Endothelial cell of umbilical vein (primary cell): ENCODE measurements at regions not wholly inside any gene's neighbourhood (a gene's known extent, or its start where the extent isn't known, plus 50 kb on each side); places are given as distances from the start of the nearest gene placed in this dataset.

ENCODE experiments used
- BruUV-seq: library from RNA; stranded (reverse); fragments of 400-500 nt; replicated peaks from 2 replicates; lab custom pipeline; 2021; lab: Mats Ljungman, UMichigan
- CTCF ChIA-PET: fragments of 300-600, 350-600 bp; sonication (Branson Sonifier 250); formaldehyde crosslinking; loops from one replicate; lab custom pipeline; 2021; ENCODE audit warnings: antibody characterized with exemption, inconsistent platforms; lab: Charles Lee
- POLR2A ChIA-PET: fragments of 300-600, 350-600 bp; sonication (Branson Sonifier 250); formaldehyde crosslinking; loops from one replicate; lab custom pipeline; 2021; ENCODE audit warnings: antibody characterized with exemption, inconsistent platforms; lab: Charles Lee
- DNase-seq: peaks from one replicate; pipeline ENCODE4 v3.0.0-alpha.2; 2011; ENCODE audit warnings: low read depth, low spot score
- FAIRE-seq: peaks from 2 replicates; lab custom pipeline; 2011; peaks lifted over from hg19 to GRCh38; lab: Jason Lieb, UNC
- H2AFZ ChIP-seq: 2 replicates; pipeline ENCODE4 v1.6.0; 2012; ENCODE audit warnings: low read depth, low read length, control low read depth, inconsistent platforms
- H3K27ac ChIP-seq: 2 replicates; pipeline ENCODE4 v1.5.1; 2011; ENCODE audit warnings: low read depth, mild to moderate bottlenecking, control low read depth, low read length, moderate library complexity; ENCODE audit not compliant: insufficient read depth
- H3K27me3 ChIP-seq, 2 experiments: 2 replicates each; pipeline versions ENCODE4 v1.6.0 to v1.6.1; 2011; ENCODE audit warnings: low read length in 2 of 2, mixed read lengths in 1 of 2; ENCODE audit not compliant: control insufficient read depth in 2 of 2, insufficient read depth in 2 of 2
- H3K36me3 ChIP-seq, 2 experiments: 2 replicates in 1 of 2; 3 replicates in 1 of 2; pipeline ENCODE4 v1.5.1; 2011; ENCODE audit warnings: low read length in 2 of 2, mild to moderate bottlenecking in 1 of 2, moderate library complexity in 1 of 2; ENCODE audit not compliant: control insufficient read depth in 2 of 2, insufficient read depth in 2 of 2; ENCODE audit errors: extremely low read depth in 1 of 2
- H3K4me1 ChIP-seq: 3 replicates; pipeline ENCODE4 v1.5.1; 2011; ENCODE audit warnings: mild to moderate bottlenecking, low read length; ENCODE audit not compliant: control insufficient read depth, insufficient read depth; ENCODE audit errors: extremely low read depth
- H3K4me2 ChIP-seq: 2 replicates; pipeline ENCODE4 v1.6.1; 2011; ENCODE audit warnings: low read length, control low read depth, mixed read lengths; ENCODE audit not compliant: insufficient read depth
- H3K4me3 ChIP-seq, 3 experiments: fragments of 200-600 bp in 1 of 3; sonication (generic), shearing (Covaris generic) in 1 of 3; replicated peaks in 1 of 3; 2 replicates each; pipeline ENCODE4 v1.5.1; 2011 to 2016; ENCODE audit warnings: control low read depth in 3 of 3, low read length in 3 of 3, mild to moderate bottlenecking in 2 of 3, inconsistent platforms in 1 of 3, low read depth in 1 of 3, moderate library complexity in 1 of 3; ENCODE audit not compliant: insufficient read depth in 1 of 3
- H3K79me2 ChIP-seq: 2 replicates; pipeline ENCODE4 v1.6.0; 2012; ENCODE audit warnings: low read length, inconsistent platforms; ENCODE audit not compliant: control insufficient read depth, insufficient read depth
- H3K9ac ChIP-seq: replicated peaks from 2 replicates; pipeline ENCODE3; 2011; ENCODE audit warnings: low read length, control low read depth; ENCODE audit not compliant: insufficient read depth; ENCODE audit errors: extremely low read depth
- H3K9me1 ChIP-seq: replicated peaks from 3 replicates; pipeline ENCODE4 v1.6.0; 2011; ENCODE audit warnings: mild to moderate bottlenecking, low read length; ENCODE audit not compliant: control insufficient read depth, insufficient read depth; ENCODE audit errors: extremely low read depth
- H3K9me3 ChIP-seq: replicated peaks from 2 replicates; pipeline ENCODE4 v1.5.1; 2012; ENCODE audit warnings: low read length, inconsistent platforms; ENCODE audit not compliant: control insufficient read depth, insufficient read depth
- H4K20me1 ChIP-seq: replicated peaks from 2 replicates; pipeline ENCODE3; 2011; ENCODE audit warnings: mild to moderate bottlenecking, low read length; ENCODE audit not compliant: control insufficient read depth, insufficient read depth; ENCODE audit errors: extremely low read depth
- EZH2 ChIP-seq: IDR thresholded peaks from 2 replicates; pipeline ENCODE4 v1.6.1; 2012; ENCODE audit warnings: borderline replicate concordance, low read depth, mild to moderate bottlenecking, moderate library complexity, low read length, inconsistent platforms; ENCODE audit not compliant: severe bottlenecking
- FOS ChIP-seq: IDR thresholded peaks from 2 replicates; pipeline ENCODE4 v1.6.1; 2011; ENCODE audit warnings: mild to moderate bottlenecking, low read length, moderate library complexity, borderline replicate concordance; ENCODE audit not compliant: insufficient read depth
- GATA2 ChIP-seq: IDR thresholded peaks from 2 replicates; pipeline ENCODE4 v1.7.0; 2011; ENCODE audit warnings: low read depth, mild to moderate bottlenecking, moderate library complexity, mixed read lengths, low read length; ENCODE audit not compliant: insufficient read length, insufficient read depth
- JUN ChIP-seq: IDR thresholded peaks from 2 replicates; pipeline ENCODE4 v1.6.1; 2011; ENCODE audit warnings: borderline replicate concordance, low read depth; ENCODE audit not compliant: insufficient read length, insufficient read depth
- MAX ChIP-seq: IDR thresholded peaks from 2 replicates; pipeline ENCODE4 v1.6.1; 2011; ENCODE audit not compliant: insufficient read depth, insufficient read length
- MYC ChIP-seq: IDR thresholded peaks from one replicate; pipeline ENCODE4 v1.6.1; 2011; ENCODE audit warnings: mild to moderate bottlenecking, low read depth, low read length
- POLR2A ChIP-seq: IDR thresholded peaks from 2 replicates; pipeline ENCODE4 v1.6.1; 2012; ENCODE audit warnings: low read depth, mild to moderate bottlenecking, control low read depth, low read length
- POLR2AphosphoS5 ChIP-seq: IDR thresholded peaks from 2 replicates; pipeline ENCODE4 v1.6.1; 2012; ENCODE audit warnings: low read depth, mild to moderate bottlenecking, control low read depth, low read length, moderate library complexity; ENCODE audit not compliant: insufficient read depth
- dilution Hi-C: fragments of 300-500 bp; cut with MboI; formaldehyde crosslinking; loops from one replicate; pipeline ENCODE4 v1.15.0; 2019; ENCODE audit warnings: low sequenced_read_pairs; ENCODE audit not compliant: extremely low pct_ligation_motif_present
- intact Hi-C: fragments of 100-400 bp; cut with micrococcal nuclease; formaldehyde crosslinking; loops from one replicate; pipeline ENCODE4 v1.10.0; 2022
- TF ChIP-seq, protein P1 (sequence below), 2 donors: IDR thresholded peaks; 1 replicate in 1 of 2; 2 replicates in 1 of 2; pipeline ENCODE4 v1.5.1; 2011; ENCODE audit warnings: low read length in 2 of 2, mild to moderate bottlenecking in 2 of 2, moderate library complexity in 2 of 2, control low read depth in 1 of 2, inconsistent platforms in 1 of 2, low read depth in 1 of 2; ENCODE audit not compliant: insufficient read depth in 1 of 2; ENCODE audit errors: extremely low read depth in 1 of 2

DNA sequence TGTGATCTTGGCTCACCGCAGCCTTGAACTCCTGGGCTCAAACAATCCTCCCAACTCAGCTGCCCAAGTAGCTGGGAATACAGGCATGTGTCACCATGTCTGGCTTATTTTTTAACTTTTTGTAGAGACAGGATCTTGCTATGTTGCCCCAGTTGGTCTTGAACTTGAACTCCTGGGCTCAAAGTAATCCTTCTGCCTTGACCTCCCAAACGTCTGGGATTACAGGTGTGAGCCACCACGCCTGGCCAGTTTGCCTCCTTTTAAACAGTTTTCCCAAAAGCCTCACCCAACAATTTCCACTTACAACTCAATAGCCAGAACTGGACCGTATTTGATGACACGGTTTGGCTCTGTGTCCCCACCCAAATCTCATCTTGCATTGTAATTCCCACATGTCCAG lies 85.4 kb upstream of the FOXN2 start:
- H3K9me1 ChIP-seq: no peaks in the 10 kb centered on the region
- no peaks in the 10 kb centered on the region for H3K9me3 ChIP-seq
- H3K27ac ChIP-seq: no peak overlapping the region
- dilution Hi-C loops (no loop called here), intact Hi-C loops (no loop called here)
- H3K4me3 ChIP-seq: no peak overlapping the region
- TF ChIP-seq POLR2AphosphoS5 (no peak), MYC (no peak), JUN (no peak), MAX (no peak), POLR2A (no peak), GATA2 (no peak)
- TF ChIP-seq, protein P1, sequence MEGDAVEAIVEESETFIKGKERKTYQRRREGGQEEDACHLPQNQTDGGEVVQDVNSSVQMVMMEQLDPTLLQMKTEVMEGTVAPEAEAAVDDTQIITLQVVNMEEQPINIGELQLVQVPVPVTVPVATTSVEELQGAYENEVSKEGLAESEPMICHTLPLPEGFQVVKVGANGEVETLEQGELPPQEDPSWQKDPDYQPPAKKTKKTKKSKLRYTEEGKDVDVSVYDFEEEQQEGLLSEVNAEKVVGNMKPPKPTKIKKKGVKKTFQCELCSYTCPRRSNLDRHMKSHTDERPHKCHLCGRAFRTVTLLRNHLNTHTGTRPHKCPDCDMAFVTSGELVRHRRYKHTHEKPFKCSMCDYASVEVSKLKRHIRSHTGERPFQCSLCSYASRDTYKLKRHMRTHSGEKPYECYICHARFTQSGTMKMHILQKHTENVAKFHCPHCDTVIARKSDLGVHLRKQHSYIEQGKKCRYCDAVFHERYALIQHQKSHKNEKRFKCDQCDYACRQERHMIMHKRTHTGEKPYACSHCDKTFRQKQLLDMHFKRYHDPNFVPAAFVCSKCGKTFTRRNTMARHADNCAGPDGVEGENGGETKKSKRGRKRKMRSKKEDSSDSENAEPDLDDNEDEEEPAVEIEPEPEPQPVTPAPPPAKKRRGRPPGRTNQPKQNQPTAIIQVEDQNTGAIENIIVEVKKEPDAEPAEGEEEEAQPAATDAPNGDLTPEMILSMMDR (IDR thresholded peaks at IDR 0.05; ENCODE audit: extremely low read depth in 1 of 2, insufficient read depth in 1 of 2, low read depth in 1 of 2, low read length in 2 of 2): no peak
- H3K36me3 ChIP-seq: no peaks in the 10 kb centered on the region
- no peaks in the 10 kb centered on the region for H3K79me2 ChIP-seq
- H2AFZ ChIP-seq: no peak overlapping the region
- H3K9ac ChIP-seq: no peak overlapping the region
- no TSS peak for BruUV-seq
- FAIRE-seq: no peak
- H3K4me2 ChIP-seq: no peak overlapping the region
- H3K4me1 ChIP-seq: no peaks in the 10 kb centered on the region
- ChIA-PET CTCF (no interaction called here), POLR2A (no interaction called here)
- H3K27me3 ChIP-seq: no peaks in the 10 kb centered on the region
- no peak for DNase-seq
- H4K20me1 ChIP-seq: no peaks in the 10 kb centered on the region

DNA sequence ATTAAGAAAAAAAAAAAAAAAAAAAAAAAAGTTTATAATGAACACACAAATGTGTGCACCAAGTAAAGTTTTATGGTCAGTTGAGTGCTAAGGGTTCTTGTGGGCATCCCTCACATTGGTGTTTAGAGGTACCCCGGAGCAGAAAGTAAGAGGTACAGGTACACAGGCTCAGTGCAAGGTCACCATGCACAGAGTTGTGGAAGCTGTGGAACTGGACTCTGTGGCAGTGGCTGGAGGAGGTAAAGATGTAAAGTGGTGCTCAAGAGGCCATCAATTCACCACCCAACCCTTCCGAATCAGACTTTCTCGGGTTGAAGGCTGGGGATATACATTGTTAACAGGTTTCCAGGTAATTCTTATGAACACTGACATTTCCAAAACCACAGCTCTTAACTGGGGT lies 83.6 kb upstream of the FOXN2 start:
- TF ChIP-seq POLR2A (no peak), JUN (no peak), EZH2 (no peak), MAX (no peak), FOS (no peak), MYC (no peak), GATA2 (no peak), POLR2AphosphoS5 (no peak)
- TF ChIP-seq, protein P1 (IDR thresholded peaks at IDR 0.05; ENCODE audit: extremely low read depth in 1 of 2, insufficient read depth in 1 of 2, low read depth in 1 of 2, low read length in 2 of 2): no peak
- ChIA-PET POLR2A (interaction anchor here (0.6 kb wide), 1 partner anchor 242 kb away, joined by 5 read pairs; no protein-coding TSS in a partner anchor), CTCF (no interaction called here)
- Histone ChIP-seq H2AFZ (no peak overlapping the region), H3K27ac (no peak overlapping the region), H3K4me1 (no peaks in the 10 kb centered on the region), H3K9me1 (no peaks in the 10 kb centered on the region), H3K36me3 (no peaks in the 10 kb centered on the region), H3K4me3 (no peak overlapping the region), H3K9me3 (no peaks in the 10 kb centered on the region), H3K79me2 (no peaks in the 10 kb centered on the region), H4K20me1 (no peaks in the 10 kb centered on the region), H3K4me2 (no peak overlapping the region), H3K9ac (no peak overlapping the region), H3K27me3 (no peaks in the 10 kb centered on the region)
- BruUV-seq: no TSS peak
- FAIRE-seq: no peak
- intact Hi-C loops: no loop called here
- DNase-seq: no peak
- dilution Hi-C loops: no loop called here
